A549 (cell line): ENCODE measurements at regions not wholly inside any gene's neighbourhood (a gene's known extent, or its start where the extent isn't known, plus 50 kb on each side); places are given as distances from the start of the nearest gene placed in this dataset.

Source experiments
- ATAC-seq, 2 experiments: fragments of 200-7000 bp in 1 of 2; fragments of >200 bp in 1 of 2; cut with Nextera tagmentation in 1 of 2; cut with Tn5 transposase in 1 of 2; 3 replicates each; pipeline versions ENCODE4 v1.8.0 to v1.9.1; 2018 to 2020; ENCODE audit warnings: mild to moderate bottlenecking in 1 of 2, moderate library complexity in 1 of 2
- CTCF ChIA-PET: fragments of 300-600 bp; sonication (Branson Sonifier 250); formaldehyde crosslinking; extraction: SDS; loops from one replicate; lab custom pipeline; 2021; ENCODE audit warnings: antibody characterized with exemption, inconsistent platforms; lab: Yijun Ruan, JAX
- POLR2A ChIA-PET: fragments of 350-600 bp; formaldehyde crosslinking; extraction: SDS; loops from one replicate; lab custom pipeline; 2021; ENCODE audit warnings: antibody characterized with exemption, inconsistent platforms; lab: Yijun Ruan, JAX
- DNase-seq, 2 experiments: peaks; one replicate each; pipeline versions ENCODE4 v3.0.0 to v3.0.0-alpha.2; 2011 to 2016; ENCODE audit warnings: low read depth in 1 of 2, low spot score in 1 of 2
- FAIRE-seq: peaks from 2 replicates; lab custom pipeline; 2011; peaks lifted over from hg19 to GRCh38; lab: Jason Lieb, UNC
- H3K27ac ChIP-seq, 2 experiments: fragments of >200 bp; sonication (Bioruptor Twin); formaldehyde crosslinking; 3 replicates each; pipeline ENCODE4 v1.5.1; 2016 to 2017
- H3K4me1 ChIP-seq: fragments of >200 bp; sonication (Bioruptor Twin); formaldehyde crosslinking; 3 replicates; pipeline ENCODE4 v1.6.1; 2016
- H3K4me2 ChIP-seq: fragments of >200 bp; sonication (Bioruptor Twin); formaldehyde crosslinking; 3 replicates; pipeline ENCODE4 v1.6.1; 2016
- H3K4me3 ChIP-seq: fragments of >200 bp; sonication (Bioruptor Twin); formaldehyde crosslinking; 3 replicates; pipeline ENCODE4 v1.5.1; 2016
- H3K9me3 ChIP-seq: fragments of >200 bp; sonication (Bioruptor Twin); formaldehyde crosslinking; 3 replicates; pipeline ENCODE4 v1.6.1; 2016
- BHLHE40 ChIP-seq: IDR thresholded peaks from 2 replicates; pipeline ENCODE4 v1.6.1; 2012; ENCODE audit warnings: low read depth, low read length, inconsistent platforms
- CBX2 ChIP-seq: fragments of 200-600 bp; sonication (generic); IDR thresholded peaks from 2 replicates; pipeline ENCODE4 v1.6.1; 2016; ENCODE audit warnings: low read depth, mild to moderate bottlenecking, borderline replicate concordance
- EHMT2 ChIP-seq: fragments of 200-600 bp; sonication (generic); IDR thresholded peaks from 2 replicates; pipeline ENCODE4 v1.6.1; 2016; ENCODE audit warnings: antibody characterized with exemption, low read depth, mild to moderate bottlenecking, moderate library complexity
- HDAC2 ChIP-seq: fragments of 200-600 bp; sonication (generic); IDR thresholded peaks from 2 replicates; pipeline ENCODE4 v1.6.1; 2016
- HEYL ChIP-seq: fragments of 250-450 bp; sonication (Bioruptor Pico); IDR thresholded peaks from 2 replicates; pipeline ENCODE4 v1.8.0; 2021; ENCODE audit warnings: mild to moderate bottlenecking, moderate library complexity
- MAZ ChIP-seq: fragments of 150-350 bp; IDR thresholded peaks from 2 replicates; pipeline ENCODE4 v1.6.1; 2014; ENCODE audit warnings: antibody characterized with exemption, low read depth, low read length, borderline replicate concordance
- NPAS2 ChIP-seq: fragments of 250-450 bp; sonication (Bioruptor Pico); IDR thresholded peaks from 2 replicates; pipeline ENCODE4 v1.8.0; 2022; ENCODE audit warnings: mild to moderate bottlenecking, moderate library complexity, borderline replicate concordance
- RAD21 ChIP-seq, 2 experiments: fragments of >200 bp in 1 of 2; sonication (Bioruptor Twin) in 1 of 2; formaldehyde crosslinking in 1 of 2; IDR thresholded peaks in 1 of 2; conservative IDR thresholded peaks in 1 of 2; 2 replicates in 1 of 2; 3 replicates in 1 of 2; pipeline ENCODE4 v1.6.1; 2012 to 2018; ENCODE audit warnings: inconsistent platforms in 1 of 2
- RFX5 ChIP-seq: fragments of 450-650 bp; IDR thresholded peaks from 2 replicates; pipeline ENCODE4 v1.7.1; 2014; ENCODE audit warnings: antibody characterized with exemption, mild to moderate bottlenecking, moderate library complexity
- SREBF2 ChIP-seq: fragments of 450-650 bp; IDR thresholded peaks from 2 replicates; pipeline ENCODE4 v1.6.1; 2014; ENCODE audit warnings: mild to moderate bottlenecking, moderate library complexity
- ZSCAN20 ChIP-seq: fragments of 250-450 bp; sonication (Bioruptor Pico); IDR thresholded peaks from 2 replicates; pipeline ENCODE4 v1.8.0; 2022; ENCODE audit warnings: mild to moderate bottlenecking, moderate library complexity
- WGBS: methylation state at CpG from one replicate; pipeline ENCODE4 v1.1.6; 2017; ENCODE audit errors: missing lambda C conversion rate; 5-methylcytosine and 5-hydroxymethylcytosine counted together
- TF ChIP-seq, protein P1 (sequence below): fragments of 250-450 bp; sonication (Bioruptor Pico); IDR thresholded peaks from 2 replicates; pipeline ENCODE4 v1.5.0; 2020; ENCODE audit warnings: low read depth, mild to moderate bottlenecking, moderate library complexity
- TF ChIP-seq, protein P2 (sequence below): fragments of 200-600 bp; sonication (generic); IDR thresholded peaks from 2 replicates; pipeline ENCODE4 v1.6.1; 2016; ENCODE audit warnings: antibody characterized with exemption, mild to moderate bottlenecking, moderate library complexity
- TF ChIP-seq, protein P3 (sequence below): fragments of >200 bp; sonication (Bioruptor Twin); formaldehyde crosslinking; IDR thresholded peaks from 3 replicates; pipeline ENCODE4 v1.5.1; 2016
- TF ChIP-seq, protein P4 (sequence below): IDR thresholded peaks from 2 replicates; pipeline ENCODE4 v1.6.1; 2012
- TF ChIP-seq, protein P5 (sequence below): IDR thresholded peaks from 2 replicates; pipeline ENCODE4 v1.6.1; 2012; ENCODE audit warnings: low read depth, borderline replicate concordance
- TF ChIP-seq, protein P6 (sequence below): IDR thresholded peaks from 2 replicates; pipeline ENCODE4 v1.6.1; 2012

DNA sequence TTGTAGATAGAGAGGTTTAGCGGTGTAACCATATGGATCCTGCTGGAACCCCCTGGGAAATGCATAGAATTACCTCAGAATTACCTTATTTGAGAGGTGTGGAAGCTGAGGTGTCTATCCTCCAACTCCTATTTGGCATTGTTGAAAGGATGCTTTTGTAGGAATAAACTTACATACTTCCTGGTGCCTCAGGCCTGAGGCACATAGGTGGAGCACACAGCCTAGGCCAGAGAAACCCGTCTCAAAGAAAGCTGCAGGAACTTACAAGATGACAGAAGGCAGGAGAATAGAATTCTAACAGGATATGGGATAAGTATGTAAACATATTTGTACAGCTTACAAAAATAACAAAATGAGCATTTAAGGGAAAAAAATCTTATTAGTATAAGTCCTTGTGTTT, 1507.2 kb upstream of the ZEB2 start:
- Histone ChIP-seq H3K27ac (no peak overlapping the region), H3K9me3 (no peaks in the 10 kb centered on the region), H3K4me3 (no peak overlapping the region), H3K4me1 (no peaks in the 10 kb centered on the region), H3K4me2 (no peak overlapping the region)
- FAIRE-seq = no peak
- no peak for DNase-seq
- no peak for TF ChIP-seq HDAC2
- TF ChIP-seq RAD21 (conservative IDR thresholded peaks at IDR 0.05 in 1 of 2, IDR thresholded peaks at IDR 0.05 in 1 of 2) = no peak
- no peak for TF ChIP-seq NPAS2 (CRISPR knock-in tag)
- TF ChIP-seq RFX5 = no peak
- no peak for TF ChIP-seq BHLHE40
- TF ChIP-seq CBX2 = no peak
- TF ChIP-seq, protein P1, sequence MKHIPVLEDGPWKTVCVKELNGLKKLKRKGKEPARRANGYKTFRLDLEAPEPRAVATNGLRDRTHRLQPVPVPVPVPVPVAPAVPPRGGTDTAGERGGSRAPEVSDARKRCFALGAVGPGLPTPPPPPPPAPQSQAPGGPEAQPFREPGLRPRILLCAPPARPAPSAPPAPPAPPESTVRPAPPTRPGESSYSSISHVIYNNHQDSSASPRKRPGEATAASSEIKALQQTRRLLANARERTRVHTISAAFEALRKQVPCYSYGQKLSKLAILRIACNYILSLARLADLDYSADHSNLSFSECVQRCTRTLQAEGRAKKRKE (CRISPR knock-in tag) = no peak
- TF ChIP-seq, protein P2, sequence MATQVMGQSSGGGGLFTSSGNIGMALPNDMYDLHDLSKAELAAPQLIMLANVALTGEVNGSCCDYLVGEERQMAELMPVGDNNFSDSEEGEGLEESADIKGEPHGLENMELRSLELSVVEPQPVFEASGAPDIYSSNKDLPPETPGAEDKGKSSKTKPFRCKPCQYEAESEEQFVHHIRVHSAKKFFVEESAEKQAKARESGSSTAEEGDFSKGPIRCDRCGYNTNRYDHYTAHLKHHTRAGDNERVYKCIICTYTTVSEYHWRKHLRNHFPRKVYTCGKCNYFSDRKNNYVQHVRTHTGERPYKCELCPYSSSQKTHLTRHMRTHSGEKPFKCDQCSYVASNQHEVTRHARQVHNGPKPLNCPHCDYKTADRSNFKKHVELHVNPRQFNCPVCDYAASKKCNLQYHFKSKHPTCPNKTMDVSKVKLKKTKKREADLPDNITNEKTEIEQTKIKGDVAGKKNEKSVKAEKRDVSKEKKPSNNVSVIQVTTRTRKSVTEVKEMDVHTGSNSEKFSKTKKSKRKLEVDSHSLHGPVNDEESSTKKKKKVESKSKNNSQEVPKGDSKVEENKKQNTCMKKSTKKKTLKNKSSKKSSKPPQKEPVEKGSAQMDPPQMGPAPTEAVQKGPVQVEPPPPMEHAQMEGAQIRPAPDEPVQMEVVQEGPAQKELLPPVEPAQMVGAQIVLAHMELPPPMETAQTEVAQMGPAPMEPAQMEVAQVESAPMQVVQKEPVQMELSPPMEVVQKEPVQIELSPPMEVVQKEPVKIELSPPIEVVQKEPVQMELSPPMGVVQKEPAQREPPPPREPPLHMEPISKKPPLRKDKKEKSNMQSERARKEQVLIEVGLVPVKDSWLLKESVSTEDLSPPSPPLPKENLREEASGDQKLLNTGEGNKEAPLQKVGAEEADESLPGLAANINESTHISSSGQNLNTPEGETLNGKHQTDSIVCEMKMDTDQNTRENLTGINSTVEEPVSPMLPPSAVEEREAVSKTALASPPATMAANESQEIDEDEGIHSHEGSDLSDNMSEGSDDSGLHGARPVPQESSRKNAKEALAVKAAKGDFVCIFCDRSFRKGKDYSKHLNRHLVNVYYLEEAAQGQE = no peak
- no peak for TF ChIP-seq EHMT2
- TF ChIP-seq, protein P3, sequence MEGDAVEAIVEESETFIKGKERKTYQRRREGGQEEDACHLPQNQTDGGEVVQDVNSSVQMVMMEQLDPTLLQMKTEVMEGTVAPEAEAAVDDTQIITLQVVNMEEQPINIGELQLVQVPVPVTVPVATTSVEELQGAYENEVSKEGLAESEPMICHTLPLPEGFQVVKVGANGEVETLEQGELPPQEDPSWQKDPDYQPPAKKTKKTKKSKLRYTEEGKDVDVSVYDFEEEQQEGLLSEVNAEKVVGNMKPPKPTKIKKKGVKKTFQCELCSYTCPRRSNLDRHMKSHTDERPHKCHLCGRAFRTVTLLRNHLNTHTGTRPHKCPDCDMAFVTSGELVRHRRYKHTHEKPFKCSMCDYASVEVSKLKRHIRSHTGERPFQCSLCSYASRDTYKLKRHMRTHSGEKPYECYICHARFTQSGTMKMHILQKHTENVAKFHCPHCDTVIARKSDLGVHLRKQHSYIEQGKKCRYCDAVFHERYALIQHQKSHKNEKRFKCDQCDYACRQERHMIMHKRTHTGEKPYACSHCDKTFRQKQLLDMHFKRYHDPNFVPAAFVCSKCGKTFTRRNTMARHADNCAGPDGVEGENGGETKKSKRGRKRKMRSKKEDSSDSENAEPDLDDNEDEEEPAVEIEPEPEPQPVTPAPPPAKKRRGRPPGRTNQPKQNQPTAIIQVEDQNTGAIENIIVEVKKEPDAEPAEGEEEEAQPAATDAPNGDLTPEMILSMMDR = no peak
- TF ChIP-seq, protein P4, sequence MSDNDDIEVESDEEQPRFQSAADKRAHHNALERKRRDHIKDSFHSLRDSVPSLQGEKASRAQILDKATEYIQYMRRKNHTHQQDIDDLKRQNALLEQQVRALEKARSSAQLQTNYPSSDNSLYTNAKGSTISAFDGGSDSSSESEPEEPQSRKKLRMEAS = no peak
- TF ChIP-seq HEYL (CRISPR knock-in tag) = no peak
- 28% methylated on average over 2 of the region's 2 CpGs for WGBS
- ChIA-PET CTCF (no interaction called here), POLR2A (no interaction called here)
- ATAC-seq = no peak

GRCh38 chr2:146025519-146025918, 1505.6 kb upstream of the ZEB2 start:
- ChIA-PET POLR2A (no interaction called here), CTCF (no interaction called here)
- no peak for DNase-seq
- WGBS = 55% methylated on average over 1 of the region's 1 CpG
- Histone ChIP-seq H3K4me1 (no peaks in the 10 kb centered on the region), H3K9me3 (no peaks in the 10 kb centered on the region), H3K4me3 (no peak overlapping the region), H3K27ac (no peak overlapping the region), H3K4me2 (no peak overlapping the region)
- no peak for FAIRE-seq
- TF ChIP-seq SREBF2 = no peak
- no peak for TF ChIP-seq CBX2
- TF ChIP-seq, protein P5, sequence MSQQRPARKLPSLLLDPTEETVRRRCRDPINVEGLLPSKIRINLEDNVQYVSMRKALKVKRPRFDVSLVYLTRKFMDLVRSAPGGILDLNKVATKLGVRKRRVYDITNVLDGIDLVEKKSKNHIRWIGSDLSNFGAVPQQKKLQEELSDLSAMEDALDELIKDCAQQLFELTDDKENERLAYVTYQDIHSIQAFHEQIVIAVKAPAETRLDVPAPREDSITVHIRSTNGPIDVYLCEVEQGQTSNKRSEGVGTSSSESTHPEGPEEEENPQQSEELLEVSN = no peak
- TF ChIP-seq ZSCAN20 (CRISPR knock-in tag) = no peak
- TF ChIP-seq MAZ = no peak
- TF ChIP-seq, protein P6, sequence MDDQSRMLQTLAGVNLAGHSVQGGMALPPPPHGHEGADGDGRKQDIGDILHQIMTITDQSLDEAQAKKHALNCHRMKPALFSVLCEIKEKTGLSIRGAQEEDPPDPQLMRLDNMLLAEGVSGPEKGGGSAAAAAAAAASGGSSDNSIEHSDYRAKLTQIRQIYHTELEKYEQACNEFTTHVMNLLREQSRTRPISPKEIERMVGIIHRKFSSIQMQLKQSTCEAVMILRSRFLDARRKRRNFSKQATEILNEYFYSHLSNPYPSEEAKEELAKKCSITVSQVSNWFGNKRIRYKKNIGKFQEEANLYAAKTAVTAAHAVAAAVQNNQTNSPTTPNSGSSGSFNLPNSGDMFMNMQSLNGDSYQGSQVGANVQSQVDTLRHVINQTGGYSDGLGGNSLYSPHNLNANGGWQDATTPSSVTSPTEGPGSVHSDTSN = no peak
- no peak for ATAC-seq
